Prostate gland (tissue), 2 donors: ENCODE measurements at regions not wholly inside any gene's neighbourhood (a gene's known extent, or its start where the extent isn't known, plus 50 kb on each side); places are given as distances from the start of the nearest gene placed in this dataset.

Experiments
- POLR2A ChIP-seq: fragments of 450-650 bp; IDR thresholded peaks from one replicate; pipeline ENCODE4 v1.6.1; 2016; ENCODE audit warnings: antibody characterized with exemption, mild to moderate bottlenecking
- POLR2AphosphoS5 ChIP-seq: sonication (generic); formaldehyde crosslinking; IDR thresholded peaks from one replicate; pipeline ENCODE4 v1.6.1; 2017; ENCODE audit warnings: antibody characterized with exemption
- TF ChIP-seq, protein P1 (sequence below), 4 experiments: fragments of 200-600 bp in 2 of 4; fragments of 450-650 bp in 2 of 4; sonication (generic) in 2 of 4; IDR thresholded peaks; 1 replicate in 3 of 4; 2 replicates in 1 of 4; pipeline ENCODE4 v1.5.1; 2016 to 2019; ENCODE audit warnings: antibody characterized with exemption in 4 of 4, mild to moderate bottlenecking in 2 of 4, moderate library complexity in 2 of 4

DNA sequence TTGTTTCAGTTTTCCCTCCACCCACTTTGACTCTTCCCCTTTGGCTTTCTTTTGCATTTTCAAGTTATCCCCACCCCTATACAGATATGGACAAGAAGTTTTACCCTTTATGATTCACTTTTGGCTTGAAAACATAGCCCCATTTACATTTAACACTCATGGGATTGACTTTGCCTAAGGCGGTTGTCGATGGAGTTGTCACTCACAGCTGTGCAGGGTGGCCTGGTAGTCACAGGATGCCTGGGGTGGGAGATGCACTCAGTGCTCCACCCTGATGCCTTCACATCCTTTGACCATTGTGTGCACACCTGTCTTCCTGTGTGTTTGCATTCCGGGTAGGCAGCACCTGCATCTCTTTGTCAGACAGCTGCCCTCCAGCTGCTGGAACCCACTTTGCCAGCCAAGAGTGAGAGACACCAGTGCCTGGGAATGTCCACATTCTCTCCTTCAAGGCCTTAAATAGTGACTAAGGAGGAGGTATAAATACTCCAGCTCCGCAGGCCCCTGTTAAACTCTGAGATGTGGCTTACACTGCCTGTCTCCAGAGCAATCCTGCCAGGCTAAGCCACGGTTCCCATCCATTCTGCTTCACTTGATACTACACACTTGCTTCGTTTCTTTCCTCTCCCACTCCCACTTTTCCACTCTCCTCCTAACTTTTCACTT lies 191.5 kb upstream of the SLC24A5 start:
- TF ChIP-seq, protein P1, sequence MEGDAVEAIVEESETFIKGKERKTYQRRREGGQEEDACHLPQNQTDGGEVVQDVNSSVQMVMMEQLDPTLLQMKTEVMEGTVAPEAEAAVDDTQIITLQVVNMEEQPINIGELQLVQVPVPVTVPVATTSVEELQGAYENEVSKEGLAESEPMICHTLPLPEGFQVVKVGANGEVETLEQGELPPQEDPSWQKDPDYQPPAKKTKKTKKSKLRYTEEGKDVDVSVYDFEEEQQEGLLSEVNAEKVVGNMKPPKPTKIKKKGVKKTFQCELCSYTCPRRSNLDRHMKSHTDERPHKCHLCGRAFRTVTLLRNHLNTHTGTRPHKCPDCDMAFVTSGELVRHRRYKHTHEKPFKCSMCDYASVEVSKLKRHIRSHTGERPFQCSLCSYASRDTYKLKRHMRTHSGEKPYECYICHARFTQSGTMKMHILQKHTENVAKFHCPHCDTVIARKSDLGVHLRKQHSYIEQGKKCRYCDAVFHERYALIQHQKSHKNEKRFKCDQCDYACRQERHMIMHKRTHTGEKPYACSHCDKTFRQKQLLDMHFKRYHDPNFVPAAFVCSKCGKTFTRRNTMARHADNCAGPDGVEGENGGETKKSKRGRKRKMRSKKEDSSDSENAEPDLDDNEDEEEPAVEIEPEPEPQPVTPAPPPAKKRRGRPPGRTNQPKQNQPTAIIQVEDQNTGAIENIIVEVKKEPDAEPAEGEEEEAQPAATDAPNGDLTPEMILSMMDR (IDR thresholded peaks at IDR 0.05) = no peak
- TF ChIP-seq POLR2A (no peak), POLR2AphosphoS5 (no peak)
